MM.1S (cell line): ENCODE measurements at regions not wholly inside any gene's neighbourhood (a gene's known extent, or its start where the extent isn't known, plus 50 kb on each side); places are given as distances from the start of the nearest gene placed in this dataset.

ENCODE experiments used
- DNase-seq: peaks from one replicate; pipeline ENCODE4 v3.0.0-alpha.2; 2015
- H2AFZ ChIP-seq: fragments of 300-600 bp; sonication (generic); 2 replicates; pipeline ENCODE4 v1.6.0; 2016; ENCODE audit warnings: antibody characterized with exemption, low read length
- H3F3A ChIP-seq: fragments of 300-600 bp; sonication (generic); 2 replicates; pipeline ENCODE4 v1.6.1; 2016; ENCODE audit warnings: mild to moderate bottlenecking, antibody characterized with exemption, low read length, moderate library complexity, mixed read lengths; ENCODE audit not compliant: insufficient read depth
- H3K27ac ChIP-seq: fragments of 300-600 bp; sonication (generic); 2 replicates; pipeline ENCODE4 v1.5.1; 2016; ENCODE audit warnings: mild to moderate bottlenecking, low read length
- H3K27me3 ChIP-seq: fragments of 300-600 bp; sonication (generic); replicated peaks from 2 replicates; pipeline ENCODE4 v1.6.0; 2016; ENCODE audit warnings: low read length; ENCODE audit not compliant: insufficient read depth
- H3K36me3 ChIP-seq: fragments of 300-600 bp; sonication (generic); replicated peaks from 2 replicates; pipeline ENCODE4 v1.6.1; 2016; ENCODE audit warnings: mild to moderate bottlenecking, low read length, mixed read lengths; ENCODE audit not compliant: insufficient read depth
- H3K4me1 ChIP-seq: fragments of 300-600 bp; sonication (generic); 2 replicates; pipeline ENCODE4 v1.6.1; 2016; ENCODE audit warnings: low read length, mixed read lengths
- H3K4me2 ChIP-seq: fragments of 300-600 bp; sonication (generic); 2 replicates; pipeline ENCODE4 v1.6.0; 2016; ENCODE audit warnings: low read depth, low read length
- H3K4me3 ChIP-seq: fragments of 300-600 bp; sonication (generic); 2 replicates; pipeline ENCODE4 v1.5.1; 2016; ENCODE audit warnings: low read length, mixed read lengths
- H3K79me2 ChIP-seq: fragments of 300-600 bp; sonication (generic); 2 replicates; pipeline ENCODE4 v1.6.1; 2016; ENCODE audit warnings: mixed run types, low read length, mixed read lengths
- H3K9ac ChIP-seq: fragments of 300-600 bp; sonication (generic); 2 replicates; pipeline ENCODE4 v1.6.1; 2016; ENCODE audit warnings: low read length, mixed read lengths
- H3K9me2 ChIP-seq: fragments of 300-600 bp; sonication (generic); replicated peaks from 2 replicates; pipeline ENCODE4 v1.6.1; 2016; ENCODE audit warnings: mild to moderate bottlenecking, low read length, mixed read lengths; ENCODE audit not compliant: insufficient read depth
- H3K9me3 ChIP-seq: fragments of 300-600 bp; sonication (generic); replicated peaks from 2 replicates; pipeline ENCODE4 v1.6.1; 2016; ENCODE audit warnings: mild to moderate bottlenecking, low read length, mixed read lengths; ENCODE audit not compliant: insufficient read depth
- H4K20me1 ChIP-seq: fragments of 300-600 bp; sonication (generic); 2 replicates; pipeline ENCODE4 v1.6.1; 2016; ENCODE audit warnings: mild to moderate bottlenecking, low read length, moderate library complexity, mixed read lengths; ENCODE audit not compliant: insufficient read depth
- EZH2 ChIP-seq: fragments of 300-600 bp; sonication (generic); optimal IDR thresholded peaks from 2 replicates; pipeline ENCODE3; 2017; ENCODE audit warnings: low read depth, mild to moderate bottlenecking, antibody characterized with exemption, low read length, mixed read lengths
- EZH2phosphoT487 ChIP-seq: fragments of 300-600 bp; sonication (generic); IDR thresholded peaks from 2 replicates; pipeline ENCODE4 v1.6.1; 2018; ENCODE audit warnings: antibody characterized with exemption, low read length
- TF ChIP-seq, protein P1 (sequence below): fragments of 300-600 bp; sonication (generic); IDR thresholded peaks from 2 replicates; pipeline ENCODE4 v1.5.1; 2016; ENCODE audit warnings: antibody characterized with exemption, low read length, mixed read lengths

GRCh38 chr13:38430796-38431195, 81.1 kb downstream of the UFM1 start:
- Histone ChIP-seq H2AFZ (no peak overlapping the region), H3K4me1 (no peaks in the 10 kb centered on the region), H3K4me3 (no peak overlapping the region), H3K4me2 (no peak overlapping the region), H3K79me2 (no peaks in the 10 kb centered on the region), H3K36me3 (no peaks in the 10 kb centered on the region), H4K20me1 (no peaks in the 10 kb centered on the region), H3K27ac (no peak overlapping the region), H3K9me2 (no peaks in the 10 kb centered on the region), H3F3A (no peaks in the 10 kb centered on the region), H3K9ac (no peak overlapping the region), H3K9me3 (no peaks in the 10 kb centered on the region), H3K27me3 (no peaks in the 10 kb centered on the region)
- TF ChIP-seq, protein P1, sequence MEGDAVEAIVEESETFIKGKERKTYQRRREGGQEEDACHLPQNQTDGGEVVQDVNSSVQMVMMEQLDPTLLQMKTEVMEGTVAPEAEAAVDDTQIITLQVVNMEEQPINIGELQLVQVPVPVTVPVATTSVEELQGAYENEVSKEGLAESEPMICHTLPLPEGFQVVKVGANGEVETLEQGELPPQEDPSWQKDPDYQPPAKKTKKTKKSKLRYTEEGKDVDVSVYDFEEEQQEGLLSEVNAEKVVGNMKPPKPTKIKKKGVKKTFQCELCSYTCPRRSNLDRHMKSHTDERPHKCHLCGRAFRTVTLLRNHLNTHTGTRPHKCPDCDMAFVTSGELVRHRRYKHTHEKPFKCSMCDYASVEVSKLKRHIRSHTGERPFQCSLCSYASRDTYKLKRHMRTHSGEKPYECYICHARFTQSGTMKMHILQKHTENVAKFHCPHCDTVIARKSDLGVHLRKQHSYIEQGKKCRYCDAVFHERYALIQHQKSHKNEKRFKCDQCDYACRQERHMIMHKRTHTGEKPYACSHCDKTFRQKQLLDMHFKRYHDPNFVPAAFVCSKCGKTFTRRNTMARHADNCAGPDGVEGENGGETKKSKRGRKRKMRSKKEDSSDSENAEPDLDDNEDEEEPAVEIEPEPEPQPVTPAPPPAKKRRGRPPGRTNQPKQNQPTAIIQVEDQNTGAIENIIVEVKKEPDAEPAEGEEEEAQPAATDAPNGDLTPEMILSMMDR = no peak
- no peak for TF ChIP-seq EZH2phosphoT487
- no peak for TF ChIP-seq EZH2
- DNase-seq = no peak

- Histone ChIP-seq H2AFZ (no peak overlapping the region), H3K9me2 (no peaks in the 10 kb centered on the region), H3F3A (no peaks in the 10 kb centered on the region), H3K4me2 (no peak overlapping the region), H3K9ac (no peak overlapping the region), H3K4me1 (no peaks in the 10 kb centered on the region), H3K27ac (no peak overlapping the region), H3K79me2 (no peaks in the 10 kb centered on the region), H3K4me3 (no peak overlapping the region), H3K36me3 (no peaks in the 10 kb centered on the region), H4K20me1 (no peaks in the 10 kb centered on the region), H3K9me3 (no peaks in the 10 kb centered on the region), H3K27me3 (no peaks in the 10 kb centered on the region)
- DNase-seq = no peak
- no peak for TF ChIP-seq EZH2phosphoT487
- TF ChIP-seq, protein P1 = no peak
- TF ChIP-seq EZH2 = no peak
These were observed 91.0 kb downstream of the UFM1 start for GRCh38 chr13:38440666-38441065.

DNA sequence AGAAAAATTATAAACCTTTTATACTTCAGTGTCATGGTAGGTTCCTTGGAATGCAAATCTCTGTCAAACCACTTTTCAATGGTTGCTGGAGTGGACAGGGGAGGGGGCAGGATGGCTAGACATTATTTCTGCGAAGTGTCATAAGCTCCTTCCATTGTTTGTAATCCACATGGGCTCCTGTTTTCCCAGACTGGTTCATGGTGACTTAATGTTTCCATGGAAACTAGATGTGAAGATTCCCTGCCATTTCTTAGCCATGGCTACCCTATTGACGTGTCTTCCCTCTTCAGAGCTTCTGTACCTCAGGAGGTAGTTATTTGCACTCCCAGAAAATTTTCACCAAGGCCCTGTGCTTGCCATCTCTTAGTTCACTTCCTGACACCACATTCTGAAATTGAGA, 95.3 kb downstream of the UFM1 start:
- no peak overlapping the region for H3K9ac ChIP-seq
- no peak overlapping the region for H3K4me3 ChIP-seq
- H3K27ac ChIP-seq = no peak overlapping the region
- no peaks in the 10 kb centered on the region for H4K20me1 ChIP-seq
- no peak overlapping the region for H2AFZ ChIP-seq
- H3F3A ChIP-seq = no peaks in the 10 kb centered on the region
- H3K9me2 ChIP-seq = no peaks in the 10 kb centered on the region
- no peaks in the 10 kb centered on the region for H3K27me3 ChIP-seq
- TF ChIP-seq EZH2phosphoT487 = no peak
- TF ChIP-seq, protein P1 = no peak
- TF ChIP-seq EZH2 = no peak
- H3K4me2 ChIP-seq = no peak overlapping the region
- no peaks in the 10 kb centered on the region for H3K79me2 ChIP-seq
- DNase-seq = no peak
- H3K36me3 ChIP-seq = no peaks in the 10 kb centered on the region
- no peaks in the 10 kb centered on the region for H3K9me3 ChIP-seq
- H3K4me1 ChIP-seq = no peaks in the 10 kb centered on the region
